H9 (cell line): ENCODE measurements at regions not wholly inside any gene's neighbourhood (a gene's known extent, or its start where the extent isn't known, plus 50 kb on each side); places are given as distances from the start of the nearest gene placed in this dataset.

ENCODE experiments used
- DNase-seq: peaks from one replicate; pipeline ENCODE4 v3.0.0-alpha.2; 2017
- H2AFZ ChIP-seq: one replicate; pipeline ENCODE4 v1.6.1; 2013; ENCODE audit warnings: mild to moderate bottlenecking, low read length, control low read depth, moderate library complexity
- H2AK5ac ChIP-seq: 2 replicates; pipeline ENCODE4 v1.6.1; 2013; ENCODE audit warnings: low read length, control low read depth, mixed read lengths; ENCODE audit not compliant: insufficient read length
- H2BK120ac ChIP-seq: one replicate; pipeline ENCODE4 v1.6.1; 2013; ENCODE audit warnings: low read depth, mild to moderate bottlenecking, low read length, control low read depth, inconsistent platforms; ENCODE audit not compliant: poor library complexity, severe bottlenecking
- H2BK12ac ChIP-seq: 2 replicates; pipeline ENCODE4 v1.6.1; 2013; ENCODE audit warnings: low read length, control low read depth, mixed read lengths, low read depth; ENCODE audit not compliant: insufficient read length
- H2BK15ac ChIP-seq: 2 replicates; pipeline ENCODE4 v1.6.1; 2013; ENCODE audit warnings: low read depth, low read length, control low read depth
- H2BK20ac ChIP-seq: one replicate; pipeline ENCODE4 v1.6.1; 2013; ENCODE audit warnings: low read depth, mild to moderate bottlenecking, low read length, control low read depth, inconsistent platforms; ENCODE audit not compliant: poor library complexity, severe bottlenecking
- H2BK5ac ChIP-seq: 2 replicates; pipeline ENCODE4 v1.6.1; 2013; ENCODE audit warnings: low read length, control low read depth, mixed read lengths; ENCODE audit not compliant: insufficient read length
- H3K14ac ChIP-seq: 2 replicates; pipeline ENCODE4 v1.6.1; 2013; ENCODE audit warnings: low read length, control low read depth; ENCODE audit not compliant: insufficient read depth
- H3K18ac ChIP-seq: 2 replicates; pipeline ENCODE4 v1.6.1; 2013; ENCODE audit warnings: low read depth, mild to moderate bottlenecking, mixed read lengths, low read length, control low read depth; ENCODE audit not compliant: insufficient read length
- H3K23ac ChIP-seq: 2 replicates; pipeline ENCODE4 v1.6.1; 2013; ENCODE audit warnings: low read length, control low read depth, mixed read lengths, low read depth; ENCODE audit not compliant: insufficient read length
- H3K23me2 ChIP-seq: 2 replicates; pipeline ENCODE4 v1.6.1; 2013; ENCODE audit warnings: low read depth, mild to moderate bottlenecking, mixed read lengths, low read length, control low read depth; ENCODE audit not compliant: insufficient read length, poor library complexity, severe bottlenecking
- H3K27ac ChIP-seq: 2 replicates; pipeline ENCODE4 v1.5.1; 2013; ENCODE audit warnings: low read length, control low read depth, mixed read lengths, low read depth; ENCODE audit not compliant: insufficient read length
- H3K27me3 ChIP-seq: 2 replicates; pipeline ENCODE4 v1.6.1; 2013; ENCODE audit warnings: low read length, control low read depth, inconsistent platforms; ENCODE audit not compliant: insufficient read depth
- H3K4ac ChIP-seq: 2 replicates; pipeline ENCODE4 v1.6.1; 2013; ENCODE audit warnings: low read depth, mild to moderate bottlenecking, control low read depth, inconsistent platforms, low read length, moderate library complexity
- H3K4me1 ChIP-seq: 2 replicates; pipeline ENCODE4 v1.6.1; 2013; ENCODE audit warnings: low read length, control low read depth, inconsistent platforms; ENCODE audit not compliant: insufficient read depth
- H3K4me2 ChIP-seq: 2 replicates; pipeline ENCODE4 v1.6.1; 2013; ENCODE audit warnings: low read length, control low read depth, mixed read lengths; ENCODE audit not compliant: insufficient read length, insufficient read depth
- H3K56ac ChIP-seq: 2 replicates; pipeline ENCODE4 v1.6.1; 2013; ENCODE audit warnings: low read depth, mild to moderate bottlenecking, mixed read lengths, low read length, control low read depth; ENCODE audit not compliant: insufficient read length
- H3K79me1 ChIP-seq: 2 replicates; pipeline ENCODE4 v1.6.1; 2013; ENCODE audit warnings: low read depth, mild to moderate bottlenecking, moderate library complexity, low read length, control low read depth, inconsistent platforms; ENCODE audit not compliant: insufficient read depth, poor library complexity, severe bottlenecking
- H3K79me2 ChIP-seq: 2 replicates; pipeline ENCODE4 v1.6.1; 2013; ENCODE audit warnings: low read length, control low read depth, inconsistent platforms; ENCODE audit not compliant: insufficient read depth
- H3K9ac ChIP-seq: 2 replicates; pipeline ENCODE4 v1.6.1; 2013; ENCODE audit warnings: low read length, control low read depth, mixed read lengths; ENCODE audit not compliant: insufficient read length; ENCODE audit errors: extremely low read depth
- H3K9me3 ChIP-seq: one replicate; pipeline ENCODE4 v1.6.1; 2013; ENCODE audit warnings: low read depth, low read length, inconsistent platforms; ENCODE audit not compliant: control insufficient read depth
- H3T11ph ChIP-seq: one replicate; pipeline ENCODE4 v1.6.1; 2013; ENCODE audit warnings: mild to moderate bottlenecking, low read length, control low read depth, inconsistent platforms
- H4K20me1 ChIP-seq: one replicate; pipeline ENCODE4 v1.6.1; 2013; ENCODE audit not compliant: control insufficient read depth, insufficient read length, insufficient read depth
- H4K5ac ChIP-seq: 2 replicates; pipeline ENCODE4 v1.6.1; 2013; ENCODE audit warnings: low read depth, mild to moderate bottlenecking, mixed read lengths, low read length, control low read depth; ENCODE audit not compliant: insufficient read length
- H4K8ac ChIP-seq: replicated peaks from 2 replicates; pipeline ENCODE4 v1.6.1; 2013; ENCODE audit warnings: low read length, control low read depth, mixed read lengths, low read depth; ENCODE audit not compliant: insufficient read length
- H4K91ac ChIP-seq: 2 replicates; pipeline ENCODE4 v1.6.1; 2013; ENCODE audit warnings: low read depth, mild to moderate bottlenecking, moderate library complexity, mixed read lengths, low read length, control low read depth; ENCODE audit not compliant: insufficient read length
- H3K27ac Mint-ChIP-seq, 3 experiments: 2 replicates in 2 of 3; 3 replicates in 1 of 3; pipeline ENCODE4 v1.8.0; 2020 to 2021; ENCODE audit warnings: mixed read lengths in 3 of 3, mild to moderate bottlenecking in 1 of 3, moderate library complexity in 1 of 3
- H3K27me3 Mint-ChIP-seq: 2 replicates; pipeline ENCODE4 v1.8.0; 2021; ENCODE audit warnings: low read depth, mild to moderate bottlenecking, moderate library complexity, mixed read lengths
- H3K36me3 Mint-ChIP-seq, 3 experiments: 2 replicates in 2 of 3; 3 replicates in 1 of 3; pipeline ENCODE4 v1.8.0; 2020 to 2021; ENCODE audit warnings: low read depth in 3 of 3, mixed read lengths in 3 of 3; ENCODE audit not compliant: insufficient read depth in 1 of 3
- H3K4me1 Mint-ChIP-seq, 2 experiments: 2 replicates each; pipeline ENCODE4 v1.8.0; 2020; ENCODE audit warnings: mixed read lengths in 2 of 2
- H3K4me3 Mint-ChIP-seq, 2 experiments: 2 replicates in 1 of 2; 3 replicates in 1 of 2; pipeline ENCODE4 v1.8.0; 2020 to 2021; ENCODE audit warnings: mild to moderate bottlenecking in 2 of 2, mixed read lengths in 2 of 2, moderate library complexity in 1 of 2
- H3K9me3 Mint-ChIP-seq, 2 experiments: 2 replicates in 1 of 2; 3 replicates in 1 of 2; pipeline ENCODE4 v1.8.0; 2020; ENCODE audit warnings: mild to moderate bottlenecking in 2 of 2, mixed read lengths in 2 of 2, moderate library complexity in 1 of 2
- WGBS: extraction: QIAGEN DNeasy Blood & Tissue Kit; methylation state at CpG from one replicate; pipeline ENCODE4 v1.1.7; 2013; ENCODE audit warnings: missing lambda C conversion rate, low lambda C conversion rate, mixed read lengths; ENCODE audit not compliant: insufficient read length; ENCODE audit errors: extremely low coverage; 5-methylcytosine and 5-hydroxymethylcytosine counted together
- TF ChIP-seq, protein P1 (sequence below): fragments of 200-600 bp; sonication (generic); conservative IDR thresholded peaks from 3 replicates; pipeline ENCODE4 v1.8.0; 2021; ENCODE audit warnings: antibody characterized with exemption, mild to moderate bottlenecking

DNA sequence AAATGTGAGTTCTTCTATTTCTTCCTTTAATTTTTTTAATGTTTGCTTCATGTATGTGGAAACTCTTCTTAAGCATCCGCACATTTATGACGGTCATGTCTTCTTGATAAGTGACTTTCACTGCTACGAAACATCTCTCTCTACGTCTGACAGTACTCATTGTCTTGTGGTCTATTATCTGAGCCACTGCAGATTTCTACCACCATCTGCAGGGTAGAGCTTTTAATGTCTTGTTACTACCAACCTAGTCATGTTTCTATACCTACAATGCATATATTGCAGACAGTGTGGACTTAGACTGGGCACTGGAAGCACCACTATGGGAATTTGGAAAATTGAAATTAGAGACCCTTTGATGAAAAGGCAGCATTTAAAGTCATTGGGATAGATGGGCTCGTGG lies 75.4 kb upstream of the ARHGEF7 start:
- no peak overlapping the region for H3K27ac Mint-ChIP-seq
- Histone ChIP-seq H3K4ac (no peak overlapping the region), H3K18ac (no peak overlapping the region), H2BK120ac (no peak overlapping the region), H2BK5ac (no peak overlapping the region), H3K27me3 (no peaks in the 10 kb centered on the region), H3K79me2 (no peaks in the 10 kb centered on the region), H3K4me1 (no peaks in the 10 kb centered on the region; the same call in 1 of the 2 replicates), H3K56ac (no peak overlapping the region), H2AK5ac (no peak overlapping the region), H2BK15ac (no peak overlapping the region), H3K27ac (no peak overlapping the region), H3K23ac (no peak overlapping the region), H3K23me2 (no peaks in the 10 kb centered on the region), H4K20me1 (no peaks in the 10 kb centered on the region), H2AFZ (no peak overlapping the region), H3K14ac (no peak overlapping the region), H3K9ac (no peak overlapping the region), H3K4me2 (no peak overlapping the region), H3T11ph (no peak overlapping the region), H3K9me3 (peaks cover 8% of the 10 kb centered on the region), H4K91ac (no peak overlapping the region), H2BK12ac (no peak overlapping the region), H2BK20ac (no peak overlapping the region), H4K5ac (no peak overlapping the region), H4K8ac (no peak overlapping the region), H3K79me1 (no peaks in the 10 kb centered on the region)
- TF ChIP-seq, protein P1, sequence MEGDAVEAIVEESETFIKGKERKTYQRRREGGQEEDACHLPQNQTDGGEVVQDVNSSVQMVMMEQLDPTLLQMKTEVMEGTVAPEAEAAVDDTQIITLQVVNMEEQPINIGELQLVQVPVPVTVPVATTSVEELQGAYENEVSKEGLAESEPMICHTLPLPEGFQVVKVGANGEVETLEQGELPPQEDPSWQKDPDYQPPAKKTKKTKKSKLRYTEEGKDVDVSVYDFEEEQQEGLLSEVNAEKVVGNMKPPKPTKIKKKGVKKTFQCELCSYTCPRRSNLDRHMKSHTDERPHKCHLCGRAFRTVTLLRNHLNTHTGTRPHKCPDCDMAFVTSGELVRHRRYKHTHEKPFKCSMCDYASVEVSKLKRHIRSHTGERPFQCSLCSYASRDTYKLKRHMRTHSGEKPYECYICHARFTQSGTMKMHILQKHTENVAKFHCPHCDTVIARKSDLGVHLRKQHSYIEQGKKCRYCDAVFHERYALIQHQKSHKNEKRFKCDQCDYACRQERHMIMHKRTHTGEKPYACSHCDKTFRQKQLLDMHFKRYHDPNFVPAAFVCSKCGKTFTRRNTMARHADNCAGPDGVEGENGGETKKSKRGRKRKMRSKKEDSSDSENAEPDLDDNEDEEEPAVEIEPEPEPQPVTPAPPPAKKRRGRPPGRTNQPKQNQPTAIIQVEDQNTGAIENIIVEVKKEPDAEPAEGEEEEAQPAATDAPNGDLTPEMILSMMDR: no peak
- no CpG with 5 or more reads among the region's 5 CpGs for WGBS
- H3K4me3 Mint-ChIP-seq: no peak overlapping the region
- peaks cover 5% of the 10 kb centered on the region in 2 experiments for H3K4me1 Mint-ChIP-seq
- DNase-seq: no peak
- peaks cover 3% of the 10 kb centered on the region; the same call in 1 of the 2 replicates for H3K27me3 Mint-ChIP-seq
- H3K36me3 Mint-ChIP-seq: peaks cover 6 to 9% (median 7%) of the 10 kb centered on the region in 3 experiments; a peak in 5 of 7 replicates
- H3K9me3 Mint-ChIP-seq: peaks cover 17 to 18% of the 10 kb centered on the region in 2 experiments
